HEK293T (cell line): ENCODE measurements at regions not wholly inside any gene's neighbourhood (a gene's known extent, or its start where the extent isn't known, plus 50 kb on each side); places are given as distances from the start of the nearest gene placed in this dataset.

Experiments used
- CTCF ChIA-PET: fragments of 350-600 bp; formaldehyde crosslinking; extraction: SDS; loops from one replicate; lab custom pipeline; 2021; ENCODE audit warnings: antibody characterized with exemption, inconsistent platforms; lab: Yijun Ruan, JAX
- POLR2A ChIA-PET: fragments of 350-600 bp; formaldehyde crosslinking; extraction: SDS; loops from one replicate; lab custom pipeline; 2020; ENCODE audit warnings: antibody characterized with exemption, inconsistent platforms; lab: Yijun Ruan, JAX
- DNase-seq: peaks from one replicate; pipeline ENCODE4 v3.0.0; 2012; ENCODE audit warnings: mixed read lengths; ENCODE audit errors: extremely low spot score
- ARNT ChIP-seq: fragments of 450-650 bp; IDR thresholded peaks from 2 replicates; pipeline ENCODE4 v1.6.1; 2017; ENCODE audit warnings: mild to moderate bottlenecking
- BHLHE40 ChIP-seq: fragments of 450-650 bp; IDR thresholded peaks from 2 replicates; pipeline ENCODE4 v1.6.1; 2016; ENCODE audit warnings: mild to moderate bottlenecking, moderate library complexity, borderline replicate concordance
- CTBP1 ChIP-seq: fragments of 450-650 bp; IDR thresholded peaks from 2 replicates; pipeline ENCODE4 v1.6.1; 2016; ENCODE audit warnings: borderline replicate concordance
- ELF4 ChIP-seq: fragments of 450-650 bp; IDR thresholded peaks from 2 replicates; pipeline ENCODE4 v1.6.1; 2017; ENCODE audit warnings: antibody characterized with exemption
- FOXA1 ChIP-seq: fragments of 450-650 bp; IDR thresholded peaks from 2 replicates; pipeline ENCODE4 v1.6.1; 2016; ENCODE audit warnings: mild to moderate bottlenecking
- FOXK2 ChIP-seq: fragments of 450-650 bp; IDR thresholded peaks from 2 replicates; pipeline ENCODE4 v1.6.1; 2016; ENCODE audit warnings: mild to moderate bottlenecking
- FOXM1 ChIP-seq: fragments of 450-650 bp; IDR thresholded peaks from 2 replicates; pipeline ENCODE4 v1.6.1; 2017; ENCODE audit warnings: mild to moderate bottlenecking, borderline replicate concordance
- HDGF ChIP-seq: fragments of 450-650 bp; IDR thresholded peaks from 2 replicates; pipeline ENCODE4 v1.6.1; 2017; ENCODE audit warnings: antibody characterized with exemption, borderline replicate concordance
- L3MBTL2 ChIP-seq: fragments of 450-650 bp; conservative IDR thresholded peaks from 2 replicates; pipeline ENCODE4 v1.6.1; 2016; ENCODE audit warnings: mild to moderate bottlenecking
- LEF1 ChIP-seq: fragments of 450-650 bp; IDR thresholded peaks from 2 replicates; pipeline ENCODE4 v1.6.1; 2017; ENCODE audit warnings: mild to moderate bottlenecking, borderline replicate concordance
- NFRKB ChIP-seq: fragments of 450-650 bp; IDR thresholded peaks from 2 replicates; pipeline ENCODE4 v1.6.1; 2016; ENCODE audit warnings: mild to moderate bottlenecking, moderate library complexity
- PKNOX1 ChIP-seq: fragments of 450-650 bp; IDR thresholded peaks from 2 replicates; pipeline ENCODE4 v1.6.1; 2016
- SP1 ChIP-seq: fragments of 450-650 bp; IDR thresholded peaks from 2 replicates; pipeline ENCODE4 v1.6.1; 2017
- SUZ12 ChIP-seq: fragments of 450-650 bp; IDR thresholded peaks from 2 replicates; pipeline ENCODE4 v1.6.1; 2016; ENCODE audit warnings: mild to moderate bottlenecking
- TARDBP ChIP-seq: fragments of 450-650 bp; IDR thresholded peaks from 2 replicates; pipeline ENCODE4 v1.6.1; 2016
- ZNF384 ChIP-seq: fragments of 450-650 bp; IDR thresholded peaks from 2 replicates; pipeline ENCODE4 v1.6.1; 2016

DNA sequence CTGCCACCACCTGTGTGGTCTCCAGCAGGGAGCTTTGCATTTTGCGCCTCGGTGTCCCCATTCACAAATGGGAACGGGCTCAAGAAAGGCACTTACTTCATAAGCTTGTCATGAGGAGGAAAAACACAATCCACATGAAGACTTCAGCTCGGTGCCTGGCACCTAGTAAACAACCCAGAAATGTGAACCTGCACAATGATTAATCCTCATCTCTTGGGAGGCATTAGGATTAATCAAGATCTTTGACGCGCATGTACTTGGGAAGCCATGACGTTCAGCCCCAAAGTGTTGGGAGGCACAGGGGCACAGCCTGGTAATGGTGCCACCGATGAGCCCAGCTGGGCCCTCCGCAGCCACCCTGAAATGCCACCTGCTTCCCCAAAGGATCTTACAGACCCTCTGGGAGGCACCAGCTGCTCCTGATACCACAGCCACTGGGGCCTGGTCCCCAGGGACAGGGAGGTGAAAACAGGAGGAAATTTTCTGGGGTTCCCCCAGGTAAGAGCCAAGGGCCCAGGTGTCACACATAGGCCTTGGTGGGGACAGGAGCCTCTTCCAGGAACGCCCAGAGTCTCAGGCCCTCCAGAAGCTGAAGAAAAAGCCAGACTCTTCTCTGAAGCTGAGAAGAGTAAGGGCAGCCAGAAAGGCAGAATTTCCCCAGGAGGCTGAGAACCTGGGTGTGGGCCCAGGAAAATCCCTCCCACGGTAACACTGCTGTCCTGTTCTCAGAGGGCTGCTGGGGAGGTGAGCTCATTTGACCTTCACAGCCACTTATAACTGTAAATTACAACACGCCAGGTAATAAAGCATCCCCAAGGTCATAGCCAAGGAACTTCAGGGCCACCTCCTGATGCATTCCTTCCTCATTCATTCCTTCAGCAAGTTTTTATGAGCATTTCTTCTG lies 507.5 kb downstream of the SHQ1 start:
- ChIA-PET POLR2A (no interaction called here), CTCF (no interaction called here)
- TF ChIP-seq LEF1 (no peak), PKNOX1 (no peak), FOXA1 (no peak), HDGF (no peak), TARDBP (no peak), CTBP1 (no peak), NFRKB (no peak), SUZ12 (no peak), L3MBTL2 (no peak)
- no peak for DNase-seq

DNA sequence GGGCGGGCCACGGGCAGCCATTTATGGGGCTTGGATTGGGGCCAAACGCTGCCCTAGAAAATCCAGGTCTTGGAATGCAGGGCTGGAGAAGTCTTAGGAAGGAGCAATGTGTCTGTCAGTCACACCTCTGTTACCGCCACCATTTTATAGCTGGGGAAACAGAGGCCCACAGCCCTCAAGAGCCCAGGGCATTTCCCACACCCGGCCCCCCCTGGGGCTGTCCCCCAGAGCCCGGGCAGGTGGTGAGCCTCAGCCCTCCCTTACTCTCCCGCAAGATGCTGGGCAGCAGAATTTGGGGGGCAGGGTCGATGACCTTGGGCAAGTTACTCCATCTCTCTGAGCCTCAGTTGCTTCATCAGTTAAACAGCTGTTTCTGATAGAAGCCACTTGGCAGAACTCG lies 508.2 kb downstream of the SHQ1 start:
- POLR2A ChIA-PET: no interaction called here
- CTCF ChIA-PET: no interaction called here
- no peak for TF ChIP-seq BHLHE40
- TF ChIP-seq FOXK2: no peak
- TF ChIP-seq SP1: no peak
- no peak for TF ChIP-seq LEF1
- no peak for TF ChIP-seq NFRKB
- TF ChIP-seq TARDBP: no peak
- no peak for TF ChIP-seq PKNOX1
- no peak for TF ChIP-seq ELF4
- no peak for TF ChIP-seq FOXA1
- no peak for TF ChIP-seq CTBP1
- TF ChIP-seq L3MBTL2: no peak
- TF ChIP-seq HDGF: no peak
- TF ChIP-seq FOXM1: no peak
- no peak for TF ChIP-seq ARNT
- TF ChIP-seq ZNF384: no peak
- TF ChIP-seq SUZ12: no peak
- DNase-seq: no peak

DNA sequence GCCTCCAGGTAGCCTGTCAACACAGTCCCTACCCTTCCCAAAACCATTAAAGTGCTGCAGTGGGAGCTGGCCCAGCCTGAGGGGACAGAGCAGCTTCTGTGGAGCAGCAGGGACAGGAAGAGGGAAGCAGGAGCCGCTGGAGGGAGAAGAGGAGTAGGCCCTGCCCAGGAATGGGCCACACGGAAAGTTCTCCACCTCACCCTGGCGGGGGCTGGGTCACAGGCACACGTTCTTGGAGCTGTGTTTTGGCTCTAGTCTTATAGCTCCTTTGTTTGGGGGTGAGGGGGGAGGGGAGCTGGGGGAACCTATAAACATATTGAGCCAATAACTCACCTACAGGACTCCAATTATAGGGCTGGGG lies 508.6 kb downstream of the SHQ1 start:
- ChIA-PET CTCF (no interaction called here), POLR2A (no interaction called here)
- no peak for DNase-seq
- TF ChIP-seq FOXM1 (no peak), PKNOX1 (no peak), ARNT (no peak), SP1 (no peak), CTBP1 (no peak), LEF1 (no peak)

DNA sequence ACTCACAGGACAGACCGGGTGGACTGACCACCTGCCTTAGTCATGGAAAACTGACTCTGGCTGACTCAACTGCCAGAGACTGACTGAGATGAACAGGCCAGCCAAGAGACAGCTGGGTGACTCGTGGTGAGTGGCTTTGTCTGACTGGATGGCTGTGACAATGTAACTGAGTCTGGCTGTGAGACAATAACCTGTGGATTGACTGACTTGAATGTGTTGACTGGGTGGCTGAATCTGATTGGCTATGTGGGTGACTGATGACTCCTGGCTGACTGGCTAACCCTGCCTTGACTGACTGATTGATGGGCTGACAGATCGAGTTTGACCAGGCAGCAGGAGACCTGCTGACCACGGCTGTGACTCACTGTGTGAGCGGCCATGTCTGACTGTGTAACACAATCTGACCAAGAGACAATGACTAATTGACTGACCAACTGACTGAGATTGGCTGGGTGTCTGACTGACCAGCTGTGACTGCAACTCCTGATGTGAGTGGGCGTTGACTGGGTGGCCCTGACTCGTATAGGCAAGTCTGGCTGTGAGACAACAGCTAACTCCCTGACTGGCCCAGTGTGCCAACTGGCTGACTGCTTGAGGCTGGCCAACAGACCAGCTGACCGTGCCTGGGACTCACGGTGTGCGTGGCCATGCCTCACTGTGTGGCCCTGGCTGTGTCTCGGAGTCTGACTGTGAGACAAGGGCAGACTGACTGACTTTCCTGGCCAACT lies 509.1 kb downstream of the SHQ1 start:
- POLR2A ChIA-PET: no interaction called here
- DNase-seq: no peak
- TF ChIP-seq PKNOX1: peak; percentile 89
- no peak for TF ChIP-seq ZNF384
- CTCF ChIA-PET: no interaction called here

GRCh38 chr3:72338082-72338941 lies 509.9 kb downstream of the SHQ1 start:
- no peak for DNase-seq
- no peak for TF ChIP-seq ARNT
- peak; percentile 76 for TF ChIP-seq PKNOX1
- no peak for TF ChIP-seq FOXK2
- POLR2A ChIA-PET: no interaction called here
- CTCF ChIA-PET: no interaction called here
